ENCODE measurements at regions not wholly inside any gene's neighbourhood (a gene's known extent, or its start where the extent isn't known, plus 50 kb on each side); places are given as distances from the start of the nearest gene placed in this dataset.

GRCh38 chr5:44909004-44909403, 100.3 kb downstream of the MRPS30 start:
- intact Hi-C loops (cut with micrococcal nuclease): no loop called here
- BruUV-seq (replicated peaks): no TSS peak
- Histone ChIP-seq H3K36me3 (ENCODE audit: control insufficient read depth in 2 of 2, extremely low read depth in 1 of 2, insufficient read depth in 2 of 2, low read length in 2 of 2) (no peaks in the 10 kb centered on the region), H3K9me1 (replicated peaks; ENCODE audit: control insufficient read depth, extremely low read depth, insufficient read depth, low read length) (no peaks in the 10 kb centered on the region), H3K27ac (ENCODE audit: insufficient read depth, low read depth, low read length) (no peak overlapping the region), H3K4me1 (ENCODE audit: control insufficient read depth, extremely low read depth, insufficient read depth, low read length) (no peaks in the 10 kb centered on the region), H3K27me3 (ENCODE audit: control insufficient read depth in 2 of 2, insufficient read depth in 2 of 2, low read length in 2 of 2) (no peaks in the 10 kb centered on the region), H2AFZ (ENCODE audit: low read depth, low read length) (no peak overlapping the region), H4K20me1 (replicated peaks; ENCODE audit: control insufficient read depth, extremely low read depth, insufficient read depth, low read length) (no peaks in the 10 kb centered on the region), H3K9ac (replicated peaks; ENCODE audit: extremely low read depth, insufficient read depth, low read length) (no peak overlapping the region), H3K4me2 (ENCODE audit: insufficient read depth, low read length) (no peak overlapping the region), H3K79me2 (ENCODE audit: control insufficient read depth, insufficient read depth, low read length) (no peaks in the 10 kb centered on the region), H3K9me3 (replicated peaks; ENCODE audit: control insufficient read depth, insufficient read depth, low read length) (no peaks in the 10 kb centered on the region), H3K4me3 (replicated peaks in 1 of 3; ENCODE audit: insufficient read depth in 1 of 3, low read depth in 1 of 3, low read length in 3 of 3) (no peak overlapping the region)
- TF ChIP-seq EZH2 (IDR thresholded peaks at IDR 0.05; ENCODE audit: borderline replicate concordance, low read depth, low read length, severe bottlenecking): no peak
- TF ChIP-seq JUN (IDR thresholded peaks at IDR 0.05; ENCODE audit: borderline replicate concordance, insufficient read depth, insufficient read length, low read depth): no peak
- no peak for TF ChIP-seq MYC (IDR thresholded peaks at IDR 0.05; ENCODE audit: low read depth, low read length)
- no peak for TF ChIP-seq GATA2 (IDR thresholded peaks at IDR 0.05; ENCODE audit: insufficient read depth, insufficient read length, low read depth, low read length)
- TF ChIP-seq, protein P1, sequence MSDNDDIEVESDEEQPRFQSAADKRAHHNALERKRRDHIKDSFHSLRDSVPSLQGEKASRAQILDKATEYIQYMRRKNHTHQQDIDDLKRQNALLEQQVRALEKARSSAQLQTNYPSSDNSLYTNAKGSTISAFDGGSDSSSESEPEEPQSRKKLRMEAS (IDR thresholded peaks at IDR 0.05; ENCODE audit: insufficient read depth, insufficient read length): no peak
- TF ChIP-seq FOS (IDR thresholded peaks at IDR 0.05; ENCODE audit: borderline replicate concordance, insufficient read depth, low read length): no peak
- no peak for TF ChIP-seq POLR2A (IDR thresholded peaks at IDR 0.05; ENCODE audit: low read depth, low read length)
- no peak for TF ChIP-seq POLR2AphosphoS5 (IDR thresholded peaks at IDR 0.05; ENCODE audit: insufficient read depth, low read depth, low read length)
- dilution Hi-C loops (cut with MboI; ENCODE audit: extremely low pct_ligation_motif_present, low sequenced_read_pairs): no loop called here
- FAIRE-seq (no peak), DNase-seq (ENCODE audit: low read depth, low spot score) (no peak)
- POLR2A ChIA-PET: no interaction called here
- CTCF ChIA-PET: interaction anchor here (1.4 kb wide), 1 partner anchor 9 kb away, joined by 3 read pairs; no protein-coding TSS in a partner anchor

DNA sequence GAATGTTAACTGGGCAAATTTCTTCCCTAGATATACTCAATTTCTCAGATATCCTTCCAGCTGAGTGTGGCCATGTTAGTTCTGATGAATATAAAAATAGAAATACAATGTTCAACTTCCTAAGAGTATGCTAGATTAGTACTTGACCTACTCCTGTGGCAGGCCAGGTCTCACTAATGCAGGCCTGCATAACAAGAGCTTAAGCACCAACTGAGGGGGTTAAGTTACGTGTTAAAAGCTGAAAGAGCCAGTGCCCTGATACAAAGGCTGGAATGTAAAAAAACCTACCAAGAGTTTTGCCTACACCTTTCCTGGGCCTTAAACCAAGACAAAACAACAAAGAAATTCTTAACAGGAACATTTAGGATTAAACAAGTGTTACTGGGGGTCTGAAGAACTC, 102.8 kb downstream of the MRPS30 start:
- TF ChIP-seq EZH2 (IDR thresholded peaks at IDR 0.05; ENCODE audit: borderline replicate concordance, low read depth, low read length, severe bottlenecking) (no peak), FOS (IDR thresholded peaks at IDR 0.05; ENCODE audit: borderline replicate concordance, insufficient read depth, low read length) (no peak), POLR2A (IDR thresholded peaks at IDR 0.05; ENCODE audit: low read depth, low read length) (no peak), JUN (IDR thresholded peaks at IDR 0.05; ENCODE audit: borderline replicate concordance, insufficient read depth, insufficient read length, low read depth) (no peak), POLR2AphosphoS5 (IDR thresholded peaks at IDR 0.05; ENCODE audit: insufficient read depth, low read depth, low read length) (no peak), GATA2 (IDR thresholded peaks at IDR 0.05; ENCODE audit: insufficient read depth, insufficient read length, low read depth, low read length) (no peak), MYC (IDR thresholded peaks at IDR 0.05; ENCODE audit: low read depth, low read length) (no peak)
- TF ChIP-seq, protein P1 (IDR thresholded peaks at IDR 0.05; ENCODE audit: insufficient read depth, insufficient read length): no peak
- TF ChIP-seq, protein P2, sequence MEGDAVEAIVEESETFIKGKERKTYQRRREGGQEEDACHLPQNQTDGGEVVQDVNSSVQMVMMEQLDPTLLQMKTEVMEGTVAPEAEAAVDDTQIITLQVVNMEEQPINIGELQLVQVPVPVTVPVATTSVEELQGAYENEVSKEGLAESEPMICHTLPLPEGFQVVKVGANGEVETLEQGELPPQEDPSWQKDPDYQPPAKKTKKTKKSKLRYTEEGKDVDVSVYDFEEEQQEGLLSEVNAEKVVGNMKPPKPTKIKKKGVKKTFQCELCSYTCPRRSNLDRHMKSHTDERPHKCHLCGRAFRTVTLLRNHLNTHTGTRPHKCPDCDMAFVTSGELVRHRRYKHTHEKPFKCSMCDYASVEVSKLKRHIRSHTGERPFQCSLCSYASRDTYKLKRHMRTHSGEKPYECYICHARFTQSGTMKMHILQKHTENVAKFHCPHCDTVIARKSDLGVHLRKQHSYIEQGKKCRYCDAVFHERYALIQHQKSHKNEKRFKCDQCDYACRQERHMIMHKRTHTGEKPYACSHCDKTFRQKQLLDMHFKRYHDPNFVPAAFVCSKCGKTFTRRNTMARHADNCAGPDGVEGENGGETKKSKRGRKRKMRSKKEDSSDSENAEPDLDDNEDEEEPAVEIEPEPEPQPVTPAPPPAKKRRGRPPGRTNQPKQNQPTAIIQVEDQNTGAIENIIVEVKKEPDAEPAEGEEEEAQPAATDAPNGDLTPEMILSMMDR (IDR thresholded peaks at IDR 0.05; ENCODE audit: extremely low read depth in 1 of 2, insufficient read depth in 1 of 2, low read depth in 1 of 2, low read length in 2 of 2): no peak
- intact Hi-C loops (cut with micrococcal nuclease) (no loop called here), dilution Hi-C loops (cut with MboI; ENCODE audit: extremely low pct_ligation_motif_present, low sequenced_read_pairs) (no loop called here)
- Histone ChIP-seq H3K27me3 (ENCODE audit: control insufficient read depth in 2 of 2, insufficient read depth in 2 of 2, low read length in 2 of 2) (no peaks in the 10 kb centered on the region), H2AFZ (ENCODE audit: low read depth, low read length) (no peak overlapping the region), H3K79me2 (ENCODE audit: control insufficient read depth, insufficient read depth, low read length) (no peaks in the 10 kb centered on the region), H3K4me1 (ENCODE audit: control insufficient read depth, extremely low read depth, insufficient read depth, low read length) (no peaks in the 10 kb centered on the region), H4K20me1 (replicated peaks; ENCODE audit: control insufficient read depth, extremely low read depth, insufficient read depth, low read length) (no peaks in the 10 kb centered on the region), H3K9ac (replicated peaks; ENCODE audit: extremely low read depth, insufficient read depth, low read length) (no peak overlapping the region), H3K36me3 (ENCODE audit: control insufficient read depth in 2 of 2, extremely low read depth in 1 of 2, insufficient read depth in 2 of 2, low read length in 2 of 2) (no peaks in the 10 kb centered on the region), H3K4me2 (ENCODE audit: insufficient read depth, low read length) (no peak overlapping the region), H3K9me1 (replicated peaks; ENCODE audit: control insufficient read depth, extremely low read depth, insufficient read depth, low read length) (no peaks in the 10 kb centered on the region), H3K4me3 (replicated peaks in 1 of 3; ENCODE audit: insufficient read depth in 1 of 3, low read depth in 1 of 3, low read length in 3 of 3) (no peak overlapping the region), H3K27ac (ENCODE audit: insufficient read depth, low read depth, low read length) (no peak overlapping the region), H3K9me3 (replicated peaks; ENCODE audit: control insufficient read depth, insufficient read depth, low read length) (no peaks in the 10 kb centered on the region)
- no peak for FAIRE-seq
- BruUV-seq (replicated peaks): no TSS peak
- no peak for DNase-seq (ENCODE audit: low read depth, low spot score)
- CTCF ChIA-PET: no interaction called here
- POLR2A ChIA-PET: no interaction called here
